ENCODE measurements at regions not wholly inside any gene's neighbourhood (a gene's known extent, or its start where the extent isn't known, plus 50 kb on each side); places are given as distances from the start of the nearest gene placed in this dataset.
"Not testable (repeated sequence)": the region's sequence is repeated elsewhere in the genome, so short reads cannot be mapped to it uniquely, and the experiment has no call there.

DNA sequence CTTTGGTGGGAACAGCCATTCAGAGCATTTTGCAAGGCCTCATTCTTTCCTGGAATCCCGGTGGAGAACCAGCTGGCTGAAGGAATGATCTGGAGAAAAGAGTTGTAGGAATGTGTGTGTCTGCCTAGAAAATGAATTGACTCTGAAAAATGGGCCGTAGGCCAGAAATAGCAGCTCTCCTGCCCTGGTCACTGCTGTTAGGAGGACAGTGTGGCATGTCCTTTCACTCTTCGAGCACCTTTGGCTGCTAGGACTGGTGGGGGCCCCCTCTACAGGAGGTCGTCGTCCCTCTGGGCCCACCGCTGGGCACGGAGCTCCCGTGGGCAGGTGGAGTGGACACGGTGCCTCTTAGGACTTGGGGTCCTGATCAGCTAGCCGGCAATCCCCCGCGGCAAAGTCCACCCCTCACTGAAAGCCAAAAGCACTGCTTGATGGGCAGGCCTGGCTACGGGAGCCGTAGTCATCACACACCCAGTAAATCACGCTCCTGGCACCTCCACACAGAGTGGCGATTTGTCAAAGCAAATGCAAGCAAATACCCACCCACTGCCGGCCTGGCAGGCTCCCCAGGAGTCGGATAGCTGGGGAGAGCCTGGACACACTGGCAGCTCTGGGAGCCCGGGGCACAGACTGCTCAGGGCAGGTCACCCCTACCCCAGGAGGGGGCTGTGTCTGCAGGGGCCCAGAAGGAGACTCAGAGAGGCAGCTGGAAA, 4447.2 kb upstream of the TPTE start:
- not testable (repeated sequence) for TF ChIP-seq POLR2AphosphoS5, POLR2A (IDR thresholded peaks at IDR 0.05)
- TF ChIP-seq, protein P1, sequence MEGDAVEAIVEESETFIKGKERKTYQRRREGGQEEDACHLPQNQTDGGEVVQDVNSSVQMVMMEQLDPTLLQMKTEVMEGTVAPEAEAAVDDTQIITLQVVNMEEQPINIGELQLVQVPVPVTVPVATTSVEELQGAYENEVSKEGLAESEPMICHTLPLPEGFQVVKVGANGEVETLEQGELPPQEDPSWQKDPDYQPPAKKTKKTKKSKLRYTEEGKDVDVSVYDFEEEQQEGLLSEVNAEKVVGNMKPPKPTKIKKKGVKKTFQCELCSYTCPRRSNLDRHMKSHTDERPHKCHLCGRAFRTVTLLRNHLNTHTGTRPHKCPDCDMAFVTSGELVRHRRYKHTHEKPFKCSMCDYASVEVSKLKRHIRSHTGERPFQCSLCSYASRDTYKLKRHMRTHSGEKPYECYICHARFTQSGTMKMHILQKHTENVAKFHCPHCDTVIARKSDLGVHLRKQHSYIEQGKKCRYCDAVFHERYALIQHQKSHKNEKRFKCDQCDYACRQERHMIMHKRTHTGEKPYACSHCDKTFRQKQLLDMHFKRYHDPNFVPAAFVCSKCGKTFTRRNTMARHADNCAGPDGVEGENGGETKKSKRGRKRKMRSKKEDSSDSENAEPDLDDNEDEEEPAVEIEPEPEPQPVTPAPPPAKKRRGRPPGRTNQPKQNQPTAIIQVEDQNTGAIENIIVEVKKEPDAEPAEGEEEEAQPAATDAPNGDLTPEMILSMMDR (IDR thresholded peaks at IDR 0.05), result not testable (repeated sequence)
